GM18499 (cell line): ENCODE measurements at regions not wholly inside any gene's neighbourhood (a gene's known extent, or its start where the extent isn't known, plus 50 kb on each side); places are given as distances from the start of the nearest gene placed in this dataset.

Source experiments
- ATAC-seq: cut with Tn5 transposase; IDR thresholded peaks from one replicate; pipeline ENCODE4 v1.9.1; 2021; ENCODE audit warnings: moderate number of reproducible peaks; ENCODE audit not compliant: insufficient read depth, unreplicated experiment

- no peak for ATAC-seq
Measured at GRCh38 chr20:40591536-40591935, 97.5 kb downstream of the MAFB start.

GRCh38 chr20:40591119-40591518, 97.9 kb downstream of the MAFB start:
- ATAC-seq, result no peak

GRCh38 chr20:40589581-40589980, 99.5 kb downstream of the MAFB start:
- ATAC-seq, result no peak

- ATAC-seq, result no peak
Measured at GRCh38 chr20:40588891-40589290, 100.1 kb downstream of the MAFB start.

- no peak for ATAC-seq
Measured at GRCh38 chr20:40587038-40587437, 102.0 kb downstream of the MAFB start.

- ATAC-seq, result no peak
Measured at GRCh38 chr20:40584130-40584809, 104.8 kb downstream of the MAFB start.

- no peak for ATAC-seq
Measured at GRCh38 chr20:40583636-40584035, 105.4 kb downstream of the MAFB start.

- ATAC-seq, result no peak
Measured at GRCh38 chr20:40583205-40583604, 105.8 kb downstream of the MAFB start.

- ATAC-seq, result no peak
Measured at GRCh38 chr20:40582531-40582930, 106.5 kb downstream of the MAFB start.

GRCh38 chr20:40579701-40580100, 109.3 kb downstream of the MAFB start:
- ATAC-seq, result no peak

- ATAC-seq, result no peak
Measured at GRCh38 chr20:40578961-40579360, 110.1 kb downstream of the MAFB start.

- ATAC-seq, result no peak
Measured at GRCh38 chr20:40575851-40576250, 113.2 kb downstream of the MAFB start.

- no peak for ATAC-seq
Measured at GRCh38 chr20:40572251-40572650, 116.8 kb downstream of the MAFB start.

GRCh38 chr20:40571639-40572038, 117.4 kb downstream of the MAFB start:
- ATAC-seq, result no peak

GRCh38 chr20:40568200-40568599, 120.8 kb downstream of the MAFB start:
- no peak for ATAC-seq

- no peak for ATAC-seq
Measured at GRCh38 chr20:40565682-40566040, 123.4 kb downstream of the MAFB start.

- ATAC-seq, result no peak
Measured at GRCh38 chr20:40565001-40565681, 123.9 kb downstream of the MAFB start.

- no peak for ATAC-seq
Measured at GRCh38 chr20:40563296-40563950, 125.6 kb downstream of the MAFB start.

GRCh38 chr20:40562031-40562430, 127.0 kb downstream of the MAFB start:
- no peak for ATAC-seq

- ATAC-seq, result no peak
Measured at GRCh38 chr20:40561187-40561586, 127.8 kb downstream of the MAFB start.

- ATAC-seq, result no peak
Measured at GRCh38 chr20:40558212-40558611, 130.8 kb downstream of the MAFB start.

GRCh38 chr20:40551125-40551530, 137.9 kb downstream of the MAFB start:
- ATAC-seq, result no peak
